PC-9 (cell line): ENCODE measurements at regions not wholly inside any gene's neighbourhood (a gene's known extent, or its start where the extent isn't known, plus 50 kb on each side); places are given as distances from the start of the nearest gene placed in this dataset.

Experiments used
- BruUV-seq: library from RNA; stranded (reverse); fragments of 400-500 nt; replicated peaks from 2 replicates; lab custom pipeline; 2021; lab: Mats Ljungman, UMichigan
- CTCF ChIA-PET: fragments of 300-600 bp; sonication (Branson Sonifier 250); formaldehyde crosslinking; loops from one replicate; lab custom pipeline; 2022; ENCODE audit warnings: antibody characterized with exemption; lab: Charles Lee
- POLR2A ChIA-PET: fragments of 300-600 bp; sonication (Branson Sonifier 250); formaldehyde crosslinking; loops from one replicate; lab custom pipeline; 2022; ENCODE audit warnings: antibody characterized with exemption; ENCODE audit not compliant: unreplicated experiment; lab: Charles Lee
- DNase-seq, 2 experiments: peaks; one replicate each; pipeline versions ENCODE4 v3.0.0 to v3.0.0-alpha.2; 2015 to 2022; ENCODE audit warnings: mixed read lengths in 1 of 2
- H2AFZ ChIP-seq: fragments of 200-600 bp; sonication (generic); 2 replicates; pipeline ENCODE4 v1.8.1; 2017; ENCODE audit warnings: antibody characterized with exemption
- H3F3A ChIP-seq: fragments of 200-600 bp; sonication (generic); 2 replicates; pipeline ENCODE4 v1.8.1; 2017; ENCODE audit warnings: antibody characterized with exemption, mild to moderate bottlenecking, low read depth; ENCODE audit not compliant: insufficient read depth
- H3K27ac ChIP-seq: fragments of 200-600 bp; sonication (generic); 2 replicates; pipeline ENCODE4 v1.6.1; 2016; ENCODE audit warnings: mixed run types
- H3K27me3 ChIP-seq: fragments of 200-600 bp; sonication (generic); 2 replicates; pipeline ENCODE4 v1.6.1; 2016; ENCODE audit warnings: low read depth, mixed run types; ENCODE audit not compliant: insufficient read depth
- H3K36me3 ChIP-seq: fragments of 200-600 bp; sonication (generic); 2 replicates; pipeline ENCODE4 v1.6.1; 2016; ENCODE audit warnings: low read depth, mixed run types
- H3K4me1 ChIP-seq: fragments of 200-600 bp; sonication (generic); replicated peaks from 2 replicates; pipeline ENCODE4 v1.6.1; 2016; ENCODE audit warnings: mixed run types; ENCODE audit not compliant: insufficient read depth
- H3K4me2 ChIP-seq: fragments of 200-600 bp; sonication (generic); 2 replicates; pipeline ENCODE4 v1.6.1; 2017; ENCODE audit warnings: mixed run types
- H3K4me3 ChIP-seq: fragments of 200-600 bp; sonication (generic); 2 replicates; pipeline ENCODE4 v1.6.1; 2016; ENCODE audit warnings: mixed run types
- H3K79me2 ChIP-seq: fragments of 200-600 bp; sonication (generic); 2 replicates; pipeline ENCODE4 v1.6.1; 2017; ENCODE audit warnings: low read depth, mixed run types
- H3K9me2 ChIP-seq: fragments of 200-600 bp; sonication (generic); 2 replicates; pipeline ENCODE4 v1.8.1; 2017; ENCODE audit warnings: mild to moderate bottlenecking; ENCODE audit not compliant: insufficient read depth
- H3K9me3 ChIP-seq: fragments of 200-600 bp; sonication (generic); 2 replicates; pipeline ENCODE4 v1.8.1; 2016; ENCODE audit warnings: low read depth; ENCODE audit not compliant: insufficient read depth
- H4K20me1 ChIP-seq: fragments of 200-600 bp; sonication (generic); 2 replicates; pipeline ENCODE4 v1.8.1; 2017; ENCODE audit not compliant: insufficient read depth
- CTCF ChIP-seq: fragments of 200-600 bp; sonication (generic); conservative IDR thresholded peaks from 2 replicates; pipeline ENCODE4 v1.6.1; 2017; ENCODE audit warnings: mixed run types, antibody characterized with exemption, mild to moderate bottlenecking, moderate library complexity
- EZH2 ChIP-seq: fragments of 200-600 bp; sonication (generic); IDR thresholded peaks from 2 replicates; pipeline ENCODE4 v1.8.0; 2017; ENCODE audit warnings: antibody characterized with exemption, low read depth
- intact Hi-C: fragments of 100-400 bp; cut with micrococcal nuclease; formaldehyde crosslinking; loops from one replicate; pipeline ENCODE4 v1.10.0; 2022; ENCODE audit not compliant: unreplicated experiment

- intact Hi-C loops = no loop called here
- no peaks in the 10 kb centered on the region for H3K27me3 ChIP-seq
- ChIA-PET POLR2A (no interaction called here), CTCF (no interaction called here)
- H3K4me2 ChIP-seq = no peak overlapping the region
- no TSS peak for BruUV-seq
- H3F3A ChIP-seq = no peaks in the 10 kb centered on the region
- H3K4me1 ChIP-seq = no peaks in the 10 kb centered on the region
- H3K4me3 ChIP-seq = no peak overlapping the region
- TF ChIP-seq EZH2 (no peak), CTCF (no peak)
- no peaks in the 10 kb centered on the region for H3K9me3 ChIP-seq
- H3K79me2 ChIP-seq = no peaks in the 10 kb centered on the region
- no peaks in the 10 kb centered on the region for H4K20me1 ChIP-seq
- H3K27ac ChIP-seq = no peak overlapping the region
- H3K9me2 ChIP-seq = no peaks in the 10 kb centered on the region; the same call in 1 of the 2 replicates
- no peaks in the 10 kb centered on the region for H3K36me3 ChIP-seq
- no peak for DNase-seq
- H2AFZ ChIP-seq = no peak overlapping the region
Measured at GRCh38 chr14:82060219-82060618, 526.6 kb upstream of the SEL1L start.

- Histone ChIP-seq H4K20me1 (no peaks in the 10 kb centered on the region), H3K9me2 (no peaks in the 10 kb centered on the region), H3K27me3 (no peaks in the 10 kb centered on the region), H3K4me3 (no peak overlapping the region), H3K4me2 (no peak overlapping the region), H2AFZ (no peak overlapping the region), H3K9me3 (no peaks in the 10 kb centered on the region), H3K36me3 (no peaks in the 10 kb centered on the region), H3K79me2 (no peaks in the 10 kb centered on the region), H3K4me1 (no peaks in the 10 kb centered on the region), H3F3A (no peaks in the 10 kb centered on the region), H3K27ac (no peak overlapping the region)
- DNase-seq = no peak
- intact Hi-C loops = no loop called here
- BruUV-seq = no TSS peak
- TF ChIP-seq CTCF (no peak), EZH2 (no peak)
- ChIA-PET CTCF (no interaction called here), POLR2A (no interaction called here)
Measured at GRCh38 chr14:82067221-82067875, 533.7 kb upstream of the SEL1L start.

- Histone ChIP-seq H3K4me1 (no peaks in the 10 kb centered on the region), H3K27me3 (no peaks in the 10 kb centered on the region), H3K4me2 (no peak overlapping the region), H2AFZ (no peak overlapping the region), H3K79me2 (no peaks in the 10 kb centered on the region), H3K27ac (no peak overlapping the region), H3K9me2 (no peaks in the 10 kb centered on the region), H3K36me3 (no peaks in the 10 kb centered on the region), H3F3A (no peaks in the 10 kb centered on the region), H3K4me3 (no peak overlapping the region), H3K9me3 (no peaks in the 10 kb centered on the region), H4K20me1 (no peaks in the 10 kb centered on the region)
- DNase-seq = no peak
- TF ChIP-seq CTCF (no peak), EZH2 (no peak)
- intact Hi-C loops = no loop called here
- CTCF ChIA-PET = no interaction called here
- no TSS peak for BruUV-seq
- POLR2A ChIA-PET = no interaction called here
Measured at GRCh38 chr14:82070040-82070439, 536.4 kb upstream of the SEL1L start.
